ENCODE measurements at regions not wholly inside any gene's neighbourhood (a gene's known extent, or its start where the extent isn't known, plus 50 kb on each side); places are given as distances from the start of the nearest gene placed in this dataset.

GRCh38 chr13:26497968-26498511 lies 59.4 kb upstream of the WASF3 start:
- TF ChIP-seq POLR2A (IDR thresholded peaks at IDR 0.05; ENCODE audit: low read length) (no peak), CTCF (IDR thresholded peaks at IDR 0.05) (no peak), CHD2 (IDR thresholded peaks at IDR 0.05; ENCODE audit: low read length, partially characterized antibody) (no peak), REST (IDR thresholded peaks at IDR 0.05) (no peak), EP300 (IDR thresholded peaks at IDR 0.05) (no peak), CBX2 (IDR thresholded peaks at IDR 0.05; ENCODE audit: borderline replicate concordance, low read depth) (no peak), CBX8 (IDR thresholded peaks at IDR 0.05) (no peak), MAZ (IDR thresholded peaks at IDR 0.05; ENCODE audit: borderline replicate concordance, low read depth, low read length) (no peak), RAD21 (conservative IDR thresholded peaks at IDR 0.05 in 1 of 2, IDR thresholded peaks at IDR 0.05 in 1 of 2) (no peak), KDM5A (IDR thresholded peaks at IDR 0.05) (no peak), ESRRA (IDR thresholded peaks at IDR 0.05; ENCODE audit: borderline replicate concordance, low read length) (no peak), MYC (IDR thresholded peaks at IDR 0.05; ENCODE audit: borderline replicate concordance, low read length) (no peak), ELK1 (IDR thresholded peaks at IDR 0.05; ENCODE audit: low read depth, low read length) (no peak)
